GM10248 (cell line): ENCODE measurements at regions not wholly inside any gene's neighbourhood (a gene's known extent, or its start where the extent isn't known, plus 50 kb on each side); places are given as distances from the start of the nearest gene placed in this dataset.
A peak's percentile ranks its signal among the peaks of the same experiment; 100 is the strongest.

Source experiments
- CTCF ChIA-PET: fragments of 300-600 bp; sonication (Branson Sonifier 250); formaldehyde crosslinking; extraction: SDS; loops from one replicate; lab custom pipeline; 2021; ENCODE audit warnings: antibody characterized with exemption; lab: Yijun Ruan, JAX
- POLR2A ChIA-PET: fragments of 350-650 bp; sonication (Branson Sonifier 250); formaldehyde crosslinking; extraction: SDS; loops from one replicate; lab custom pipeline; 2020; ENCODE audit warnings: antibody characterized with exemption; lab: Yijun Ruan, JAX
- DNase-seq: peaks from one replicate; pipeline ENCODE4 v3.0.0; 2012; ENCODE audit errors: extremely low spot score
- CTCF ChIP-seq: IDR thresholded peaks from 2 replicates; pipeline ENCODE4 v1.5.1; 2012; ENCODE audit warnings: mild to moderate bottlenecking, low read depth; ENCODE audit errors: extremely low read depth, missing control alignments, control extremely low read depth

- ChIA-PET CTCF (interaction anchor here (1.1 to 1.9 kb wide), 5 partner anchors 9 to 24 kb away, joined by 3 to 9 read pairs (median 3); no protein-coding TSS in a partner anchor), POLR2A (no interaction called here)
- TF ChIP-seq CTCF = no peak
- peak; percentile 20 for DNase-seq
These were observed 204.1 kb upstream of the MEF2C start for GRCh38 chr5:89087128-89087527.

GRCh38 chr5:89086390-89087086 lies 203.6 kb upstream of the MEF2C start:
- TF ChIP-seq CTCF = no peak
- CTCF ChIA-PET = interaction anchor here (1.1 to 1.9 kb wide), 5 partner anchors 9 to 24 kb away, joined by 3 to 9 read pairs (median 3); no protein-coding TSS in a partner anchor
- DNase-seq = no peak

GRCh38 chr5:89083791-89084190 lies 200.8 kb upstream of the MEF2C start:
- ChIA-PET POLR2A (interaction anchor here (0.6 kb wide), 1 partner anchor 219 kb away, joined by 4 read pairs; no protein-coding TSS in a partner anchor), CTCF (interaction anchor here (1.0 to 3.4 kb wide), 4 partner anchors 9 to 13 kb away, joined by 4 to 18 read pairs (median 6); no protein-coding TSS in a partner anchor)
- no peak for TF ChIP-seq CTCF
- DNase-seq = no peak

More at GRCh38 chr5:89086390-89087086, 203.6 kb upstream of the MEF2C start:
- POLR2A ChIA-PET = no interaction called here

- ChIA-PET CTCF (interaction anchor here (1.0 to 3.4 kb wide), 3 partner anchors 8 to 14 kb away, joined by 3 to 18 read pairs (median 3); no protein-coding TSS in a partner anchor), POLR2A (no interaction called here)
- TF ChIP-seq CTCF = no peak
- no peak for DNase-seq
These were observed 198.4 kb upstream of the MEF2C start for GRCh38 chr5:89081360-89081759.

GRCh38 chr5:89080467-89081116 lies 197.6 kb upstream of the MEF2C start:
- TF ChIP-seq CTCF = no peak
- CTCF ChIA-PET = interaction anchor here (1.0 kb wide), 2 partner anchors 13 kb away, joined by 3 read pairs; no protein-coding TSS in a partner anchor
- no peak for DNase-seq
- POLR2A ChIA-PET = no interaction called here

GRCh38 chr5:89072842-89073672 lies 190.1 kb upstream of the MEF2C start:
- TF ChIP-seq CTCF = no peak
- CTCF ChIA-PET = interaction anchor here (1.2 to 2.1 kb wide), 6 partner anchors 10 to 343 kb away, joined by 3 to 18 read pairs (median 6); no protein-coding TSS in a partner anchor
- POLR2A ChIA-PET = interaction anchor here (0.5 kb wide), 1 partner anchor 184 kb away, joined by 3 read pairs; no protein-coding TSS in a partner anchor
- DNase-seq = no peak
